NCI-H2196 (cell line): ENCODE measurements at regions not wholly inside any gene's neighbourhood (a gene's known extent, or its start where the extent isn't known, plus 50 kb on each side); places are given as distances from the start of the nearest gene placed in this dataset.
"Not testable (repeated sequence)": the region's sequence is repeated elsewhere in the genome, so short reads cannot be mapped to it uniquely, and the experiment has no call there.

Experiments
- DNase-seq: peaks from one replicate; lab custom pipeline; 2025; ENCODE audit not compliant: unreplicated experiment; lab: John Stamatoyannopoulos, UW

DNA sequence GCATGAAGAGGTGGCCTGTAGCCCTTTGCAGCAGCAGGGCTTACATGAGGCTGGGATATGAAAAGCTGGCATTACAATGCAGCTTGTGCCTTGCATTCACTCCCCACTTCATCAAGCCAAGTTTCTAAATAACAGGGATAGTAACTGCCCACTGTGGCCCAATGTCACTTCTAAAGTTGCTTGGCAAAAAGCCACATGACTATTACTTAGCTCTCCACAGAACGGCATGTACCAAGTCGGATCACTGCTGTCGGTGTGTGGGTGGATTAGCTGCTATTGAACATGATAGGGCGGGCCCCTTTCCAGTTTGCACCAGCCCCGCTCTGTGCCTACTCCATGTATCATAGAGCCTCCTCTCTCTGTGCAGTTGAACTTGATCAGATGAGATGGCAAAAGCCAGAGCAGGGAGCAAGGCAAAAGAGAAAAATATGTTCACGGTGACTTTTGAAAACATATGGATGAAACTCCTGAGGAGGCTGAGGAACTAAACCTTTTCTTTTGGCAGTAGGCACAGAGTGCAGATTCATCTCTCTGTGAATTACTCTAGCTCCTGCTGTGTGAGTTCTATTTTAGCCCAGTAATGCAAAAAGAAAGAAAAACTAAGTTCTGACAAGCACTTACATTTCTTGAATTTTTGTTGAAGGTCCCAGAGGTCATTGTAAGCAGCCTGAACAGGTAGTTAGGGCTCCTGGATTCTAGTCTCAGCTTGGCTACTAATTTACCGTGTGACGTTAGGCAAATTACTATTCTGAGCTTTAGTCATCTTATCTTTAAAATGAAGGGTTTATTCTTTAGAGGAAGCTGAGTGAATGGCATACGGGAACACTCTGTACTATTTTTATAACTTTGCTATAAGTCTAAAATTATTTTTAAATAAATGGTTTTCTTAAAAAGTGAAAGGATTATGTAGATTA is 125.6 kb upstream of the NBPF9 start:
- not testable (repeated sequence) for DNase-seq

DNA sequence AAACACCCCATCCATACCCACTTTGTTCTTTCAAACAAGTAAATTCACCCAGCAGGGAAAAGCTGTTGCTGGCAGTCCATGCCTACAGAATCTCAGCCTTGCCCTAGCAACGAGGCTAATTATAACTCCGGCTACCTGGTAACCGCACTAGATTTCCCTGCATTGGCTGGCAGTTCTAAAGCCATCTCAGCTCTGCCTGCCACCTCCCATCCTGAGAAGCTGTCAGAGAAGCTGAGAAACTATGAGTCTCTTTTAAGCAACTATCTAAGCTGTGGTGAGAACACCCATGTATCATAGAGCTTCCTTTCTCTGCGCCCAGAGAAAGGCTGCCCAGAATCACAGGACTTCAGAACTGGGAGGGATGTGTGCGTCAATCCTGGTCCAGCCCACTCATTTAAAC is 126.5 kb upstream of the NBPF9 start:
- DNase-seq = not testable (repeated sequence)

DNA sequence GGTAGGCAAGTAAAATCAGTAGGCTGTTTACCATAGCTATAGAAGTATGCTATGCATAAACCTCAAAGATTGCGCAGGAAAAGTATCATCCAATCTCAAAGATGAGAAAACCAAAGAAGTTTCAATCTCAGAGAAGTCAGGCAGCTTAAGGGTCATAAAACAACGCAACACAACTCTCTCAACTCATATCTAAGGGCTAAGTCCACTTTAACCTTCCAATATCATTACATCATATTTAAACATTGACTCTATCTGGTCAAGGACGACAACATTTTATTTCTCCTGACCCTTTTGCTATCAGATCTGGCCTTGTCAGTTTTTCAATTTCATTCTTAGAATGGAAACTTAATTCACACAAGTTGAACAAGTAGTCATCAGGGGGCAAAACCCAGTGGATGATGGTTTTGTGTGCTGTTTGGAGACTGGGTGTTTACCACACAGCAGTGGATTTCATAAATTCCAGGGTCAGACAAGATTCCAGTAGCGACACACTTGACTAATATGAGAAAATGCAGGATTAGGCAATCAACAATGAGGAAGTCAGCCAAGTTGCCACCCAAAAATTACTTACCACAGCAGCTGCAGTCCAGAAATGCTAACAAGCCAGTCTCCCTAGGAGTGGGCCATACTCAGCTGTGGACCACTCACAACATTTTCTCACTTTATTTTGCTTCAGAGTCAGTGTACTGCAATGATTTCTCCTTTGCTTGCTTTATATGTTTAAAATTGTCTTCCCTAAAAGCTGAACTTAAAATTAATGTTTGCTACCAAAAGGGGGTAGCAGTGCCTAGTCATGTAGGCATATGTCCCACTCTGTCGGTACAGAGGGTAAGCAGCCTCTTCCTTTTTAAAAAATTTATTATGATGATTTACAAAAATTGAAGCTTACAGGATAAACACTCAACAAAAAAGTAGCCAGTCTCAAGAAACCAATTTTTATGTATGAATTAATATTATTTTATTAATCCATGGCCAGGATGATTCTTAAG is 131.9 kb upstream of the NBPF9 start:
- DNase-seq = not testable (repeated sequence)

DNA sequence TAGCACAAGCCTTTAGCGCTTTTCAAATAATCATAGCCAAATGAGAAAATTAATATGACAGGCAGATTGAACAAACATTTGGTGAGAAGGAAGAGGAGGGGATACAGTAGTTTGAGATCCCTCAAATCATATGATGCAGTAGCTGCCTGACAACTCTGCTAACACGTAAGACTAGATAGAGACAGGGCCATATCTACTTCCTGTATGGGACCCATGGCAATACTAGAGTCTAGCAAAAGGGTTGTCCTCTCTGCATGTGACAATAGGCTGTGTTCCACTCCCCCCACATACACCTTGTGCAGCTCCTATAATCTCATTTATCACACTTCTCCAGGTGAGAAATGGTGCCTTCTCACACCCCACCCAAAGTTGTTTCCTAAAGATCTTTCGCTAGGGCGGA is 134.2 kb upstream of the NBPF9 start:
- DNase-seq = not testable (repeated sequence)

DNA sequence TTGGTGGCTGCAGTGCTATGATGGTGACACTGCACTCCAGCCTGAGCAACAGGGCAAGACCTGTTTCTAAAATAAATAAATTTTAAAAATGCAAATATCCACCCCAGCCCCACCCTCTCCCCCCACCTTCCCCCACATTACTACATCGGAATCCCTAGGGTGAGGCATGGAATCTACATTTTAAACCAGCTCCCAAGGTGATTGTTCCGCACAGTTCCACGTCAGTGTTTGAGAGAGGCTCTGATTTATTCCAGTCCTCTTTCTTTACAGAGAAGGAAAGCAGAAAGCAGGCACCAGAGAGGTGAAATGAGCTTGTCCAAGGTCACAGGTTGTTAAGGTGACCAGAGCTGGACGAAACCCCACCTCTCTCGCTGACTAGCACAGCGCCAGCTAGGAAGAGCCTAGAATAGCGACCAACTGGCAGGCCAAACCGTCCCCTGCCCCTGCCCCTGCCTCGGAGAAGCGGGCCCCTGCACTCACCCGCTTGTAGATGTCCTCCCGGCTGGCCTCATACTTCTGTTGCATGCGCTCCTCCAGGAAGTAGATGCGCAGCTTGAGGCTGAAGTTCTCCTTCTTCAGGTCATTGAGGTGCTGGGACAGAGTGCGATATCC is 136.7 kb upstream of the NBPF9 start:
- not testable (repeated sequence) for DNase-seq

DNA sequence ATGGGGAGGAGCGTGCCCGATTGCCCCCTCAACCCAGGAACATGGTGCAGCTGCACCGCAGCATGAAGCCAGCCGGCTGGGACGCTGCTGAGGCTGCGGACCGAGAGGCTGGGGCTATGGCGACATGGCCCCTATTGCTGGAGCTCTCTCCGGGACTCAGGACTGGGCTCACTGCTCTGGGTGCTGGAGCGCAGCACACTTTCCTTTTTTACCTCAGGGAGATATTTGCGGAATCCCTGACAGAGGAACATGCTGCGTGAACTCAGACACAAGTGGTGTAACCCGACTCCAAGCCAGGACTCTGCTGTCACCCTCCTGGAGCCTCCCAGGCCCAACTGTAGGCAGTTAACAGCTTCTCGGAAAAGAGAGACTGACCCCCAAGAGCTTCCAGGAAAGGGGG is 137.2 kb upstream of the NBPF9 start:
- not testable (repeated sequence) for DNase-seq

DNA sequence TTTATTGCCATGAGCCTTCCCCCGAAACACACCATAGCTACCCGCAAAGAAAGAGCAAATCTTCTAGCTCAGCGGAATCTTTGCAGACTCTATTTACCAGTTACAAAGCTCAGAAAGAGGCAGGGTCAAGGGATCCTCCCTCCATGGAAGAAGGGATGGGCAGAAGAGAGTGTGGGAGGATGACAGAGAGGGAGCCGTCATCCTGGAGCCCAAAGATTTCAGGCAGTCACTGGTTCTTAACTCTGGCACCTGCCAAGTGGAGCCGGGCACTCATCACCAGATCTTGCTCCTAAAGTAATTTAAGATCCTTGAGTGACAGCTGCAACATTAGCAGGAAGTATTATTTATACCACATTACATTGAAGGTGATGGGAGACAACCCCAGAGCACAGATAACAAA is 137.9 kb upstream of the NBPF9 start:
- DNase-seq = not testable (repeated sequence)

DNA sequence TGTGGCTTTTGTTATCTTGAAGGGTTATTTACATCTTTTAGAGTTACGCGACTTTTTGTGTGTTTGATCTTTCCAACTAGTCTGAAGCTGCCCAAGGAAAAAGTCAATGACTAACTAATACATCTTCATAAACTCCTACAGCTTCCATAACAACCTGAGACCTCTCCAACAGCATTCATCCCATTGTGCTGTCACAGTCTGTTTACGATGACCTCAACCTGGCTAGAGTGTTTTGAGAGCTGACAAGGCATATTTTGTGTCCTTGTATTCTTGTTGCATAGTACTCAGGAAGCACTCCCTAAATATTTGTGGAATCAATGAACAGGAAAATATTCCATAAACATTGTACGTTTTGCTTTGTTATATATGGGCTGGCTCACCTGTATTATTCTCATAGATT is 140.2 kb upstream of the NBPF9 start:
- DNase-seq = not testable (repeated sequence)

DNA sequence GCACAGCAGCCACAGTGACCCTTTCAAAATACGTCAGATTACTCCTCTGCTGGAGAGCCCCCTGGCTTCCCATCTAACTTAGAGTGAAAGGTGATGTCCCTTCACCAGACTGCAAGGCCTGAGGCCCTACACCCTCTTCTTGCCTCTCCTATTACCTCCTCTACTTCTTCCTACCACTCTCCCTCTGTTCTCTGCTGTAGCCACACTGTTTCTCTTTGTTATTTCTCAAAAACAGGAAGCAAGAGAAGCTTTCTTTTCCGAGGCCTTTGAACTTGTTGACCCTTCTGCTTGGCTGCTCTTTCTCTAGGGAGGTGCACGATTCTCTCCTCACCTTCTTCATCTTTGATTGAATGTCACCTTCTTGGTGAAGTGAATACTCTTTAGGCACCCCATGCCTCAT is 141.3 kb upstream of the NBPF9 start:
- not testable (repeated sequence) for DNase-seq

DNA sequence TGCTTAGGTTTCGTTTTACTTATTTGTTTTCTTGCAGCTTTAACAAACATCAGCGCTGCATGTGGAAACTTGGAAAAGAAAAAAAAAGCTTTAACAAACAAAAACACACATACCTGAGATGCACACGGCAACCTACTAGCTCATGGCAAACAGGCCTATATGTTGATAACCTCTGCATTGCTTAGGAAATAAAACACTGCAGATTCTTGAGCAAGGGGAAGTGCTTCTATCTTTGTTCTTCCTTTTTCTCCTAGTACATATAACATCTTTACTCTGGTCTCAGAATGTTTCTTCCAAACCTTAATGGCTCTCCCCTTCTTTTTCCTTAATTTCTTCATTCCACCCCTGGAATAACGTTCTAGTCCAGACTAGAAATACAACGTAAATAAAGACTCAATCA is 142.9 kb upstream of the NBPF9 start:
- DNase-seq = not testable (repeated sequence)

DNA sequence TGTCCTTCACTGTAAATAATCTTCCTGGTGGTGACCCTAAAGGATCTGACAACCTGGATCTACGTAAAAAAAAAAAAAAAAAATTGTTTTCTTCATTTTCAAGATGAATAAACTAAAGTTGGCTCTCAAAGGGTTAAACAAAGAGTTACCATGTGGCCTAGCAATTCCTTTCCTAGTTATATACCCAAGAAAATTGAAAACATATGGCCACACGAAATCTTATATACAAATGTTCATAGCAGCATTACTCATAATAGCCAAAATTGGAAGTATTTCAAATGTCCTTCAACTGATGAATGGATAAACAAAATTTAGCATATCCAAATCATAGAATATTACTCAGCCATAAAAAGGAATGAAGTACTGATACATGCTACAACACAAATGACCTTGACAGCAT is 145.3 kb upstream of the NBPF9 start:
- not testable (repeated sequence) for DNase-seq

DNA sequence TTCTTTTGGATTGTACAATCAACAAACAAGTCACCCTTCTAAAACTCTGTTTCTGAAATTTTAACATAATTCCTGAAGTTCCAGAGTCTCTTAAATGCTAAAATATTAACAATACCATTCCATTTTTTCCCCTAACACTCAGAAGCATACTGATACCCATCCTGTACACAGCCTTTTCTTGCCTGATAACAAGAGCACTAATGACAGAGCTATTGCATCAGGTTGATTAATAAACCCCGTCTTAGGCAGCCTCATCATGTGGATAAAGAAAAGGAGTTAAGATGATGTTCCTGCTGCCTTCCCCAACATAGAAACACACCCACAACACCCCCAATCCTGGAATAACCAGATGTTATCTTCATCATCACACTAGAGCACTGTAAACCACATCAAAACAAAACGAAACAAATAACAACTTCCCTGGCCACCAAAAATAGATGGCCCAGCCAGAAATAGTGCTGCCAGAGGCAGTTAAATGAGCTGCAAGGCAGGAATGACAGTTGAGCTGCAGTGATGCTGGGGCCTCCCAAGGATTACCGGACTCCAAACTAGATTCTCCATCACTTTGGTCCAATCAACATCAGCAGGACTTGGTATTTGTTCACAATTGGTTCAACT is 146.6 kb upstream of the NBPF9 start:
- DNase-seq = not testable (repeated sequence)

DNA sequence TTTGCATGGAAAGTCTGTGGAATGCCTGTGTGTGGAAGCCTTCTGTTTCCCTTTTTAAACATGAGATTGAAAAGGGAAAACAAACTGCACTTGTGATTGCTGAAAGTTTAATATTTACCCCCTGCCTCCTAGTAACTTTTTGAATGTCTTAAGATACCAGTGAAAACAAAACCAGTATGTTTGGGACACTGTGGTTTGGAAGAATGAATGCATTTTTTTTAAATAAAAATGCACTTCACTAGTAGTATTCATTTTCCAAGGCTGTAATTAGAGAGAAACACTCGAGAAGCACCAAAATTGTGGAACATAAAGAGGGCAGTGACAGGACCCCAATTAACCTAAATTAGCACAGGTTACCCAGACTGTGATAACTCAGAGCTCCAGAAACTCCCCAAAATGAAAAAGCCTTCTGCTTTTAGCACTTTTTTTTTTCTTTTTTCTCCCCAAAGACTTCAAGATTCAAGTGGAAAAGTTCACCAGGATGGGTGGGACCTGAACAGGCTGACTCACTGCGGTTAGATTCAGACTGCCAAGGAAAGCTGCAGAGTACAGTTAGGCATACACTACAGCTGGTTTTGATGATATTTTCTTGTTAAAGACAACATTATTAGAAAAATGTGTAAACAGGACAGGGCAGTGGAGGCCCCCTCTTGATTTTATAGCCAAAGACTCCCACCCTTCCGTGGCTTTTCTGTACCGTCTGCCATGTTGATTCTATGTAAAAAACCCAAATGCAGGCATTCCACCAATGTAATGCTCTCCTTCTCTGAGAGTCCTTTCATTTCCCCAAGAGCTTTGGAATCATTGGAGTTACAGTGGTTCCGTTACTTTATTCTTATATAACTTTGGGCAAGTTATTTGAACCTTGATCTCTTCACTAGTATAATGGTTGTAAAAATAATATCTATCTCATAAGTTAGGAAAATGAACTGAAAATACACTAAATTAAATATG is 151.8 kb upstream of the NBPF9 start:
- DNase-seq = not testable (repeated sequence)

DNA sequence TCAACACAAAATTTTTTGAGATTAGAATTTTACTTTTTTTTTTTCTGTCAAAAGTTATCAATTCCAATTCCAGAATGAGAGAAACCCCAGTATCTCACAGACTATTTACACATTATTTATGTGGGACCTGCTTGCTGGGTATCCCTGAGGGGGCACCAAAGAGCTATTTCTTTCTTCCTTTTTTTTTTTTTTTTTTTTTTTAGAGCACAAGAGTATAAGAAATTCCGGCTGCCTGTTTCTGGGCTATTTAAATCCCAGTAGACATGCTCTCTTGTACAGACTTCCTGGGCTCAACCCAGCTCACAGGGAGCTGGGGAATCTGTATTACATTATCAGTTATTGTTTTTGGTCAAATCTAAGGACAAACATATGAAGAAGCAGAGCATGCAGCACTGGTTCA is 156.9 kb upstream of the NBPF9 start:
- not testable (repeated sequence) for DNase-seq

DNA sequence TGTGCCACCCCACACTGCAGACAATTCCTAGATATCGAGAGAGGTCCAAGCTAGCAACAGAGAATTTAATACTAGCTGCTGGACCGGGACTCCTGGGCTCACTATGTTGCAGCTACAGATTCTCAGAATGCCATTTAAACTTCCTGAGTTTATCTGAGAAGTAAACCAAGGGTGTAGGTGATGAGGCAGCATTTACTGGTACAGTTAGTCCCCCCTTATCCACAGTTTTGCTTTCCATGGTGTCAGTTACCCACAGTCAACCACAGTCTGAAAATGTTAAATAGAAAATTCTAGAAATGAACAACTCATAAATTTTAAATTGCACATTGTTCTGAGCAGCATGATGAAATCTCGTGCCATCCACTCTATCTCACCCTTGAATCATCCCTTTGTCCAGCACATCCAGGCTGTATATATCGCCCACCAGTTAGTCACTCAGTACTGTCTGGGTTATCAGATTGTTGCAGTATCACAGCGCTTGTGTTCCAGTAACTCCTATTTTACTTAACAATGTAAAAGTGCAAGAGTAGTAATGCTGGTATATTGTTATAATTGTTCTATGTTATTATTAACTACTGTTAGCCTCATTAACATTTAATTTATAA is 157.5 kb upstream of the NBPF9 start:
- DNase-seq = not testable (repeated sequence)

DNA sequence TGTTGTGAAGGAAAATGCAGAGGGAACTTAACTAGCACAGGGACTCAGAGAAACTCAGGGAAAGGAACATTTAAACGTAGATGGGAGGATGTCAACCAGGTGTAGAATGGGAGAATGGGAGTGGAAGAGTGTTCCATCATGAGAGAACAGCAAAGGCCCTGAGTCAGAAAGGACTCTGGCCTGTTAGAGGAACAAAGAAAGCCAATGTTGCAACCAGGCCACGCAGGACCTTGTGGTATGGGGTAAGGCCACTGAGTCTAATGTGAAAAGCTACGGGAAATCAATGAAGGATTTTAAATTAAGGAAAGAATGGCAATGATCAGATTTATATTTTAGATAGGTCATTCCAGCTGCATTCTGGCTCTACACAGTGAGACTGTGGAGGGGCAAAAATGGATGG is 163.9 kb upstream of the NBPF9 start:
- DNase-seq = not testable (repeated sequence)

DNA sequence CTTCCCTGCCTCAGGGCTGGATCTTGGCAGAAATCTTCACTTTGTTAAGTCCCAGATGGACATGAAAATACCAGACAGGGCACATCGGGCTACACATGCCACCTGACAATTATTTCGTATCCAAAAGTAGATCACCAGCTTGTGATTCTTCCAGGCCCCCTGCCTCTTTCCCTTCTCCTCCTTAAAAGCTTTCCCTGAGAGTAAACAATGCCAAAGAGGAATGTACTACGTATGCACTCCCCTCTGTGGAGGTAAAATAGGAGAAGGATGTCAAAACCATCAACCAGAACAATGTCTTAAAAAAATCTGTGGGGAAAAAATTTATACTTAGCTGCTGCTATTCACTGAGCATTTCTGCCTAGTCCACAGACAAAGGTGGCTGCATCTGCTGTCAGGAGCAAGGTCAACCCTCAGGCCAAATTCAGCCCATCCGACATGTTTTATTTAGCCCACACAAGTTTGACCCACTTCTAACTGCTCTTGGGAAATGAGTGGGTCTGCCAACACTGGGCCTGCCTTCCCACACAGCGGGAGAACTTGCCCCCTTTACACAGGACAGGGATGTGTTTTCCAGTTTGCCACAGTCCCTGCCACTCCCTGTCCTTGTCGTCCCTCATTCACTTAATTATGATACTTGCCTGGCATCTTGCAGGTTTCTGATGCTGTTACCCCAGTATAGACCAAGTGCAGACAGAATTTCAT is 165.8 kb upstream of the NBPF9 start:
- not testable (repeated sequence) for DNase-seq

DNA sequence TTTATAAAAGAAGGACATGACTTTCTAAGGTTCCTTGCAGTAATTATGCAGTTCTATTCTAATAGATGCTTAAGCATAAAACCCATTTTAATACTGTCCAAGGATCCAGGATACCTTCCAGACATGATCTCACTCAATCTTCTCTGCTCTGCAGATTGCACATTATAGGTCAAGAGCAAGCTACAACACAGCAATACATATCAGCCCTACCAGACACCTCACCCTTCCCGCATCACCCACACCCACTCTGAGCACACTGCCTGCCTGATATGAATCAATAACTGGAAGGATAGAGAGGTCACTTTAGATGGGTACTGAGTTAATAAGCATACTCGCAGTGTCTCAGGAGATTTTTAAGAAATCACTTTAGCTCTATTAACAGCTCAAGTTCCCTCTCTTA is 166.5 kb upstream of the NBPF9 start:
- not testable (repeated sequence) for DNase-seq
